H1 (cell line): ENCODE measurements at regions not wholly inside any gene's neighbourhood (a gene's known extent, or its start where the extent isn't known, plus 50 kb on each side); places are given as distances from the start of the nearest gene placed in this dataset.

Source experiments
- CTCF ChIA-PET: fragments of 300-600 bp; sonication (Branson Sonifier 250); formaldehyde crosslinking; loops from one replicate; lab custom pipeline; 2021; ENCODE audit not compliant: partially characterized antibody; lab: Charles Lee
- POLR2A ChIA-PET: fragments of 300-600 bp; sonication (Branson Sonifier 250); formaldehyde crosslinking; loops from one replicate; lab custom pipeline; 2021; ENCODE audit warnings: inconsistent platforms; ENCODE audit not compliant: partially characterized antibody; lab: Charles Lee
- DNase-seq, 2 experiments: peaks; one replicate each; pipeline versions ENCODE4 v3.0.0 to v3.0.0-alpha.2; 2010 to 2022; ENCODE audit warnings: low spot score in 2 of 2, low read depth in 1 of 2, mixed read lengths in 1 of 2
- FAIRE-seq: peaks from 2 replicates; lab custom pipeline; 2011; peaks lifted over from hg19 to GRCh38; lab: Jason Lieb, UNC
- H2AFZ ChIP-seq: 2 replicates; pipeline ENCODE4 v1.8.1; 2012; ENCODE audit warnings: low read length, inconsistent platforms
- H2AK5ac ChIP-seq: 2 replicates; pipeline ENCODE4 v1.6.1; 2013; ENCODE audit warnings: low read depth, low read length
- H2BK120ac ChIP-seq: replicated peaks from 2 replicates; pipeline ENCODE3; 2013; ENCODE audit warnings: low read depth, low read length, inconsistent platforms
- H2BK12ac ChIP-seq: 2 replicates; pipeline ENCODE4 v1.6.1; 2013; ENCODE audit warnings: low read depth, low read length
- H2BK15ac ChIP-seq: 2 replicates; pipeline ENCODE4 v1.6.1; 2013; ENCODE audit warnings: low read length
- H2BK20ac ChIP-seq: 2 replicates; pipeline ENCODE4 v1.6.1; 2013; ENCODE audit warnings: low read length
- H2BK5ac ChIP-seq: 2 replicates; pipeline ENCODE4 v1.6.1; 2013; ENCODE audit warnings: low read depth, low read length
- H3K14ac ChIP-seq: 2 replicates; pipeline ENCODE4 v1.6.1; 2013; ENCODE audit warnings: inconsistent platforms; ENCODE audit not compliant: insufficient read length
- H3K18ac ChIP-seq: 2 replicates; pipeline ENCODE4 v1.6.1; 2013; ENCODE audit warnings: low read length; ENCODE audit errors: extremely low read depth
- H3K23ac ChIP-seq: 2 replicates; pipeline ENCODE4 v1.6.1; 2013; ENCODE audit warnings: inconsistent platforms; ENCODE audit not compliant: insufficient read length
- H3K23me2 ChIP-seq: 2 replicates; pipeline ENCODE4 v1.6.1; 2013; ENCODE audit warnings: low read depth, low read length
- H3K27ac ChIP-seq: 2 replicates; pipeline ENCODE4 v1.6.1; 2011; ENCODE audit warnings: low read depth, low read length, inconsistent platforms
- H3K27me3 ChIP-seq, 4 experiments: replicated peaks in 1 of 4; 1 replicate in 1 of 4; 2 replicates in 3 of 4; pipeline versions ENCODE4 v1.6.1 to v1.8.1; 2011 to 2013; ENCODE audit warnings: low read length in 3 of 4, mild to moderate bottlenecking in 3 of 4, inconsistent platforms in 2 of 4, mixed read lengths in 2 of 4, moderate library complexity in 1 of 4; ENCODE audit not compliant: control insufficient read depth in 3 of 4, insufficient read depth in 3 of 4; ENCODE audit errors: extremely low read depth in 1 of 4
- H3K36me3 ChIP-seq, 4 experiments: 2 replicates each; pipeline versions ENCODE4 v1.6.1 to v1.8.1; 2011 to 2013; ENCODE audit warnings: mild to moderate bottlenecking in 4 of 4, low read length in 3 of 4, moderate library complexity in 2 of 4, control low read depth in 1 of 4, inconsistent platforms in 1 of 4; ENCODE audit not compliant: insufficient read depth in 4 of 4, control insufficient read depth in 2 of 4
- H3K4ac ChIP-seq: replicated peaks from 2 replicates; pipeline ENCODE3; 2013; ENCODE audit warnings: low read length, low read depth, mixed read lengths, inconsistent platforms; ENCODE audit not compliant: insufficient read length
- H3K4me1 ChIP-seq, 4 experiments: replicated peaks in 1 of 4; 1 replicate in 1 of 4; 2 replicates in 3 of 4; pipeline versions ENCODE4 v1.6.1 to v1.8.1; 2011 to 2013; ENCODE audit warnings: low read length in 3 of 4, inconsistent platforms in 2 of 4, mixed read lengths in 1 of 4; ENCODE audit not compliant: insufficient read depth in 4 of 4, control insufficient read depth in 3 of 4
- H3K4me2 ChIP-seq, 2 experiments: 2 replicates each; pipeline versions ENCODE4 v1.6.1 to v1.8.1; 2011 to 2013; ENCODE audit warnings: low read depth in 2 of 2, low read length in 2 of 2, control low read depth in 1 of 2, inconsistent platforms in 1 of 2, mild to moderate bottlenecking in 1 of 2; ENCODE audit not compliant: insufficient read depth in 1 of 2
- H3K4me3 ChIP-seq, 4 experiments: fragments of 200-600, 300-600 bp in 1 of 4; sonication (generic), shearing (Covaris generic), sonication (Bioruptor Twin) in 1 of 4; 2 replicates each; pipeline versions ENCODE4 v1.5.1 to v1.8.1; 2011 to 2016; ENCODE audit warnings: low read length in 4 of 4, low read depth in 3 of 4, control low read depth in 2 of 4, inconsistent platforms in 2 of 4, mild to moderate bottlenecking in 2 of 4, mixed read lengths in 1 of 4, moderate library complexity in 1 of 4; ENCODE audit not compliant: insufficient read depth in 2 of 4; ENCODE audit errors: extremely low read depth in 1 of 4
- H3K56ac ChIP-seq: replicated peaks from 2 replicates; pipeline ENCODE3; 2013; ENCODE audit warnings: low read depth, mild to moderate bottlenecking, mixed read lengths, low read length, inconsistent platforms; ENCODE audit not compliant: insufficient read length
- H3K79me1 ChIP-seq: 2 replicates; pipeline ENCODE4 v1.6.1; 2013; ENCODE audit warnings: low read depth, low read length, control low read depth
- H3K79me2 ChIP-seq, 2 experiments: 2 replicates each; pipeline versions ENCODE4 v1.6.1 to v1.8.1; 2012 to 2013; ENCODE audit warnings: low read length in 2 of 2, mild to moderate bottlenecking in 2 of 2, inconsistent platforms in 1 of 2; ENCODE audit not compliant: insufficient read depth in 2 of 2, control insufficient read depth in 1 of 2
- H3K9ac ChIP-seq, 4 experiments: replicated peaks in 1 of 4; 1 replicate in 1 of 4; 2 replicates in 3 of 4; pipeline versions ENCODE4 v1.6.1 to v1.8.1; 2011 to 2013; ENCODE audit warnings: low read depth in 3 of 4, low read length in 3 of 4, control low read depth in 2 of 4, mild to moderate bottlenecking in 2 of 4, moderate library complexity in 2 of 4, inconsistent platforms in 1 of 4; ENCODE audit errors: extremely low read depth in 1 of 4
- H3K9me3 ChIP-seq, 2 experiments: 2 replicates each; pipeline versions ENCODE4 v1.6.1 to v1.8.1; 2012 to 2013; ENCODE audit warnings: mild to moderate bottlenecking in 2 of 2, moderate library complexity in 2 of 2, control low read depth in 1 of 2, inconsistent platforms in 1 of 2, low read depth in 1 of 2, low read length in 1 of 2, mixed read lengths in 1 of 2; ENCODE audit not compliant: insufficient read depth in 2 of 2
- H4K20me1 ChIP-seq, 2 experiments: replicated peaks in 1 of 2; 2 replicates each; pipeline versions ENCODE3 to v1.8.1; 2011 to 2013; ENCODE audit warnings: inconsistent platforms in 2 of 2, low read length in 2 of 2, mild to moderate bottlenecking in 1 of 2; ENCODE audit not compliant: insufficient read depth in 2 of 2, control insufficient read depth in 1 of 2
- H4K5ac ChIP-seq: 2 replicates; pipeline ENCODE4 v1.6.1; 2013; ENCODE audit warnings: low read length, low read depth, mixed read lengths, inconsistent platforms; ENCODE audit not compliant: insufficient read length
- H4K8ac ChIP-seq: 2 replicates; pipeline ENCODE4 v1.8.0; 2013; ENCODE audit warnings: mild to moderate bottlenecking, moderate library complexity, low read length, inconsistent platforms; ENCODE audit not compliant: insufficient read depth; ENCODE audit errors: extremely low read depth
- H4K91ac ChIP-seq: replicated peaks from 2 replicates; pipeline ENCODE3; 2013; ENCODE audit warnings: low read length, mixed read lengths, inconsistent platforms; ENCODE audit not compliant: insufficient read length
- GTF2F1 ChIP-seq: IDR thresholded peaks from 2 replicates; pipeline ENCODE4 v1.6.1; 2012; ENCODE audit warnings: low read depth, low read length, improper control_type of control experiment, borderline replicate concordance
- NANOG ChIP-seq: IDR thresholded peaks from 2 replicates; pipeline ENCODE4 v1.6.1; 2011; ENCODE audit warnings: low read length, low read depth, mild to moderate bottlenecking, inconsistent platforms; ENCODE audit not compliant: insufficient read depth, poor library complexity, severe bottlenecking
- RAD21 ChIP-seq, 2 experiments: IDR thresholded peaks in 1 of 2; conservative IDR thresholded peaks in 1 of 2; 2 replicates each; pipeline ENCODE4 v1.6.1; 2011; ENCODE audit warnings: low read depth in 2 of 2, low read length in 2 of 2, improper control_type of control experiment in 1 of 2, inconsistent platforms in 1 of 2, mild to moderate bottlenecking in 1 of 2, moderate library complexity in 1 of 2
- RFX5 ChIP-seq: IDR thresholded peaks from 2 replicates; pipeline ENCODE4 v1.6.1; 2011; ENCODE audit warnings: low read depth, low read length, improper control_type of control experiment, borderline replicate concordance
- SAP30 ChIP-seq: fragments of 300-600 bp; sonication (generic); IDR thresholded peaks from 2 replicates; pipeline ENCODE4 v1.7.1; 2012; ENCODE audit warnings: low read length, moderate library complexity, mild to moderate bottlenecking, inconsistent platforms; ENCODE audit not compliant: insufficient read depth, insufficient replicate concordance
- SIX5 ChIP-seq: IDR thresholded peaks from 2 replicates; pipeline ENCODE4 v1.6.1; 2011; ENCODE audit warnings: mild to moderate bottlenecking, low read depth, low read length
- TAF1 ChIP-seq: IDR thresholded peaks from 2 replicates; pipeline ENCODE4 v1.6.1; 2011; ENCODE audit warnings: mild to moderate bottlenecking, low read depth, low read length
- WGBS, 2 experiments: shearing (Covaris generic) in 1 of 2; methylation state at CpG; one replicate each; pipeline versions ENCODE4 v1.1.6 to v1.1.7; 2013 to 2015; ENCODE audit warnings: low lambda C conversion rate in 2 of 2, mixed read lengths in 2 of 2, inconsistent platforms in 1 of 2, low coverage in 1 of 2, missing lambda C conversion rate in 1 of 2; ENCODE audit not compliant: insufficient replicate concordance in 2 of 2, insufficient coverage in 1 of 2, insufficient read length in 1 of 2; ENCODE audit errors: extremely low coverage in 1 of 2, missing lambda C conversion rate in 1 of 2; 5-methylcytosine and 5-hydroxymethylcytosine counted together

DNA sequence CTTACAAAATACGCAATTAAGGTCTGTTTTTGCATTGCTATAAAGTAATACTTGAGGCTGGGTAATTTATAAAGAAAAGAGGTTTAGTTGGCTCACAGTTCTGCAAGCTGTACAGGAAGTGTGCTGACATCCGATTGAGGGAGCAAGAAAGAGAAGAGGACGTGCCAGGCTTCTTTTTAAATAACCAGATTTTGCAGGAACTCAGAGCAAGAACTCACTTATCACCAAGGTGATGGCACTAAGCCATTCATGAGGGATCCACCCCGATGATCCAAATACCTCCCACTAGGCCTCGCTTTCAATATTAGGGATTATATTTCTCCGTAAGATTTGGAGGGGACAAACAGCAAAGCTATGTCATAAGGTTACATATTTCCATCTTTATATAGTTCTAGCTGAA, 456.7 kb downstream of the GLUD2 start:
- H3K23me2 ChIP-seq: no peaks in the 10 kb centered on the region
- H2AFZ ChIP-seq: no peak overlapping the region
- H2BK120ac ChIP-seq: no peak overlapping the region
- H2BK5ac ChIP-seq: no peak overlapping the region
- no peak overlapping the region for H3K23ac ChIP-seq
- no peaks in the 10 kb centered on the region for H3K4me1 ChIP-seq
- H3K4me3 ChIP-seq: no peak overlapping the region
- DNase-seq (no peak), FAIRE-seq (no peak)
- H3K79me1 ChIP-seq: no peaks in the 10 kb centered on the region
- no peak overlapping the region for H2BK20ac ChIP-seq
- H4K5ac ChIP-seq: no peak overlapping the region
- no peak overlapping the region for H3K18ac ChIP-seq
- H2BK12ac ChIP-seq: no peak overlapping the region
- H3K79me2 ChIP-seq: no peaks in the 10 kb centered on the region
- no peak overlapping the region for H3K4me2 ChIP-seq
- H3K36me3 ChIP-seq: no peaks in the 10 kb centered on the region
- no peaks in the 10 kb centered on the region for H3K9me3 ChIP-seq
- 86% methylated on average over 6 of the region's 6 CpGs; no CpG with 5 or more reads in 1 of the 2 experiments for WGBS, 2 experiments
- H3K27me3 ChIP-seq: no peaks in the 10 kb centered on the region
- H3K14ac ChIP-seq: no peak overlapping the region
- no peaks in the 10 kb centered on the region for H4K20me1 ChIP-seq
- no peak overlapping the region for H3K9ac ChIP-seq
- ChIA-PET POLR2A (no interaction called here), CTCF (no interaction called here)
- no peak overlapping the region for H3K56ac ChIP-seq
- TF ChIP-seq RFX5 (no peak), GTF2F1 (no peak), SIX5 (no peak), RAD21 (IDR thresholded peaks at IDR 0.05 in 1 of 2, conservative IDR thresholded peaks at IDR 0.05 in 1 of 2; ENCODE audit: low read depth in 2 of 2, low read length in 2 of 2) (no peak), SAP30 (no peak), TAF1 (no peak), NANOG (no peak)
- H3K27ac ChIP-seq: no peak overlapping the region
- no peak overlapping the region for H3K4ac ChIP-seq
- no peak overlapping the region for H2BK15ac ChIP-seq
- no peak overlapping the region for H4K91ac ChIP-seq
- H2AK5ac ChIP-seq: no peak overlapping the region
- H4K8ac ChIP-seq: no peak overlapping the region
